NCI-H82 treated with DMSO at 0.1 percent for 48 hours (cell line): ENCODE measurements at regions not wholly inside any gene's neighbourhood (a gene's known extent, or its start where the extent isn't known, plus 50 kb on each side); places are given as distances from the start of the nearest gene placed in this dataset.

Source experiments
- DNase-seq: peaks from one replicate; lab custom pipeline; 2025; ENCODE audit not compliant: unreplicated experiment; lab: John Stamatoyannopoulos, UW

DNA sequence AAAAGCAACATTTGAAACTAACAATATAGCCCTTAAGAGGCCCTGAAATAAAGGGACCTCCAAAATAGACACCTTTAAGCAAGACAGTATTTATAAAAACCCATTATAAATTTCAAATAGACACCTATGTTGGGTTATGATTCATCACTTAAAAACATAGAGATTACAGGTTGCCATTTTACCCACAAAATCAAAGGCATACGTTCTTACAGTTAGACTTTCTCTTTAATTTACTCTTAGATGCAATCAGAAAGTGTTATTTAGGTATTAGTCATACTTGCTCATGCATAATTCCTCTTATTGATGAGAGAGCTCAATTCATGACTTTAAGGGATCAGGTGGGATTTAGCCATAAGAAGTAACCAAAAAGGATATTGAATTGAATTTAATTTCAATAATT lies 51.5 kb upstream of the TMEM200A start:
- DNase-seq, result no peak

DNA sequence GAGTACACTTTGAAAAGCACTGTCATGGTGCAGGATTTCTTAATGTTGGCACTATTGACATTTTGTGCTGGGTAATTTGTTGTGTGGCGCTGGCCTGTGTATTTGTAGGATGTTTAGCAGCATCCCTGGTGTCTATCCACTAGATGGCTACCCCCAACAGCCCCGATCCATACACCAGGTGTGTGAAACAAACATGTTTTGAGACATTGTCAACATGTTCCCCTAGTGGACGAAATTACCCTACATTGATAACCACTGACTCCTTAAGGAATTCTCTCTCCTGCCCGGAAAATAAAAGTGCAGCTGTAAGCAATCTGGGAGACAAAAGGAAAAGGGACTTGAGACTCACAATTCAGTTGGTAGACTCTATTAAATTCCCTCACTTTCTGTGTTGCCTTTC lies 52.6 kb upstream of the TMEM200A start:
- no peak for DNase-seq

DNA sequence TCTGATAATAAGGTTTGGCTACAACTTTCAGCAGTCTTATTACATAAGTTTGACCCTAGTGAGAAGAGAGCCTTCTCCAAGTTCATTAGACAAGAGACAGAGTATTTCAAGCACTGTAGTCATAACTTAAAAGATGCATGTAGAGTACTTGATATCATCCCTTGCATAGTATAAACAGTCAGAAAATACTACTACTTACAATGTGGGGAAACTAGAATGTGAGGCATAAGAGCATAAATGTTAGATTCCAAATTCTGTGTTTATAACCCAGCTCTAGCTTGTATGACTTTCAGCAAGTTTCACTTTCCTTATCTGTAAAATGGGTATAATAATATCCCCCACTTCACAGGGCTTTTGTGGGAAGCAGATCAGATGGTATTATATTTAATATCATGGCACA lies 56.8 kb upstream of the TMEM200A start:
- no peak for DNase-seq

DNA sequence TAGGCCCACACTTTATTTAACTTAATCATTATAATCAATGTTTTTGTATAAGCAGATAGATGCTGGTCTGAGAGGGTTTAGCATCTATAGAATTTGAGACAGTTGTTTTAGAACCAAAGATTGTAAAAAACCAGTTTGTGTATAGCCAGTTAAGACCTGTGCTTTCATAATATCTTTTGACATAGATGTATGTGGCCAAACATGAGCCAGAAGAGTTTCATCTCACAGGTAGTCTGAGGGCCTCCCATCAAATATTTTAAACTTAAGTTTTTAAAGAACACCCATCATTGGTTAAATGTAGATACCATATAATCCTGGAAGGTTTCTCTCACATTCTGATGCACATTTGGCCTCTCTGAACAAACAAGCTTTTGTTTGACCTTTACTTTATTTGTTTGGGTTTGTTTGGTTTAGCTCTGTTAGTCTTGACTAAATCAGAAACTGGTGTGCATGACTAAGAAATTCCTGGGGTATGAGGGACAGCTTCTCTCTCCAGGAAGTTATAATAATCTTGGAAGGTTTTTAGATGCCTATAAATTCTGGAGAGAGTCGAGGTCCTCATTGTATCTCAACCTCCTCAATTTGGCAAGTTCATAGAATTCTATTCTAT lies 58.0 kb upstream of the TMEM200A start:
- no peak for DNase-seq

GRCh38 chr6:130306377-130306776 lies 59.4 kb upstream of the TMEM200A start:
- no peak for DNase-seq

DNA sequence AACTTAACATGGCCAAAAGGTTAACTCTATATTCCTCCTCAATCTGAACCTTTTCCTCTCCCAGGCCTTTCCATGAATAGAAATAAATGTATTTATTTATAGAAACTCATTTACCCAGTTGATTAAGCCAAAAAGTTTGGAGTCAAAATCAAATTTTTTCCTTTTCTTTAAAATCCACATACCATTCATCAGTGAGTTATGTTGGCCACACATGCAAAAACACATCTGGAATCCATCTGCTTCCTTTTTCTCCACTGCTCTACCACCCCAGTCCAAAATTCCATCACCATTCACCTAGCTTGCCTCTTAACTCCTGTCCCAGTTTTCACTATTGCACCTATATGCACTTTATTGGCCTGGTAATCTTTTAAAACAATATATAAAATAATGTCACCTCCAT lies 62.4 kb upstream of the TMEM200A start:
- no peak for DNase-seq

GRCh38 chr6:130298258-130298657 lies 67.6 kb upstream of the TMEM200A start:
- no peak for DNase-seq

- no peak for DNase-seq
Measured at GRCh38 chr6:130296854-130297253, 69.0 kb upstream of the TMEM200A start.

- DNase-seq, result peak; percentile 13
Measured at GRCh38 chr6:130293800-130294199, 71.0 kb upstream of the SAMD3 start.

DNA sequence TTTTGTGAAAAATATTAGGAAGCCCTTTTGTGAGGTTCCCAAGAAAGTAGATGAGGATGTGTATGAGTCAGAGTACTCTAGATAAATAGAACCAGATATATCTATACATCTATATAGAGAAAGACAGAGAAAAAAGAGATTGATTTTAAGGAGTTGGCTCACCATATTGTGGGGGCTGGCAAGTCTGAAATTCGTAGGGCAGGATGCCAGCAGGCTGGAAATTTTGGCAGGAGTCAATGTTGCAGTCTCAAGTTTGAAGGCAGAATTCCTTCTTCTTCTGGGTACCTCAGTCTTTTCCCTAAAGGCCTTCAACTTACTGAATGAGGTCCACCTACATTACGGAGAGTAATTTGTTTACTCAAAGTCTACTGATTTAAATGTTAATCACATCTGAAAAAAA lies 65.3 kb upstream of the SAMD3 start:
- no peak for DNase-seq

GRCh38 chr6:130282234-130282995 lies 59.7 kb upstream of the SAMD3 start:
- DNase-seq, result no peak

- no peak for DNase-seq
Measured at GRCh38 chr6:130276507-130276906, 53.8 kb upstream of the SAMD3 start.

- DNase-seq, result no peak
Measured at GRCh38 chr6:130274007-130274406, 51.3 kb upstream of the SAMD3 start.
